HL-60 (cell line): ENCODE measurements at regions not wholly inside any gene's neighbourhood (a gene's known extent, or its start where the extent isn't known, plus 50 kb on each side); places are given as distances from the start of the nearest gene placed in this dataset.

Experiments
- DNase-seq, 2 experiments: peaks; one replicate each; pipeline ENCODE4 v3.0.0-alpha.2; 2010 to 2020; ENCODE audit warnings: low read depth in 1 of 2, low spot score in 1 of 2
- H3K27ac ChIP-seq: fragments of 250-450 bp; sonication (Bioruptor Pico); replicated peaks from 2 replicates; pipeline ENCODE4 v1.5.1; 2020; ENCODE audit warnings: mild to moderate bottlenecking, moderate library complexity
- H3K27me3 ChIP-seq: fragments of 250-450 bp; sonication (Bioruptor Pico); 2 replicates; pipeline ENCODE4 v1.5.1; 2021; ENCODE audit warnings: mild to moderate bottlenecking, moderate library complexity; ENCODE audit not compliant: insufficient read depth, poor library complexity, severe bottlenecking
- H3K4me3 ChIP-seq: replicated peaks from 2 replicates; pipeline ENCODE4 v1.5.1; 2011; ENCODE audit warnings: mild to moderate bottlenecking, control low read depth, low read length; ENCODE audit not compliant: insufficient read depth
- GABPA ChIP-seq: IDR thresholded peaks from 2 replicates; pipeline ENCODE4 v1.6.1; 2012; ENCODE audit warnings: low read depth
- POLR2AphosphoS5 ChIP-seq: IDR thresholded peaks from 2 replicates; pipeline ENCODE4 v1.6.1; 2012; ENCODE audit warnings: low read depth
- SPI1 ChIP-seq: IDR thresholded peaks from 2 replicates; pipeline ENCODE4 v1.6.1; 2012; ENCODE audit warnings: low read depth, mild to moderate bottlenecking, borderline replicate concordance
- TF ChIP-seq, protein P1 (sequence below): IDR thresholded peaks from one replicate; pipeline ENCODE4 v1.5.1; 2011; ENCODE audit warnings: low read length, control low read depth, inconsistent platforms; ENCODE audit not compliant: insufficient read depth
- TF ChIP-seq, protein P2 (sequence below): IDR thresholded peaks from 2 replicates; pipeline ENCODE4 v1.6.1; 2012; ENCODE audit warnings: low read depth; ENCODE audit not compliant: insufficient replicate concordance

DNA sequence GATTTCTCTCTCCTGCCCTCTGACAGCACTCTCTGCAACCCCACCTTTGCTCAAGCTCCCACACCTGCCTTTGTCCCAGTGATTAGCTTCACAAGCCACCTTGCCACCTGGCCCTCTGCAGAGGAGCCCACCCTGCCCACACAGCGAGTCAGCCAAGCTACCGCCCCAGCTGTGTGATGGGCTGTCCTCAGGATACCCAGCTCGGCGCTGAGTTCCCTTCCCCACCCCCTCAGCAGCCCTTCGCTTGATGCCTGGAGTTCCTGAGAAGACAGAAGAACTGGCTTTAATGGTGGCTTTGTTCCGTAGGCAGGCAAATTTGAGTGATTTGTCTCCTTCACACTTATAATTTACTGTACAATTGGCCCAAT, 266.4 kb downstream of the CBLN1 start:
- TF ChIP-seq, protein P1, sequence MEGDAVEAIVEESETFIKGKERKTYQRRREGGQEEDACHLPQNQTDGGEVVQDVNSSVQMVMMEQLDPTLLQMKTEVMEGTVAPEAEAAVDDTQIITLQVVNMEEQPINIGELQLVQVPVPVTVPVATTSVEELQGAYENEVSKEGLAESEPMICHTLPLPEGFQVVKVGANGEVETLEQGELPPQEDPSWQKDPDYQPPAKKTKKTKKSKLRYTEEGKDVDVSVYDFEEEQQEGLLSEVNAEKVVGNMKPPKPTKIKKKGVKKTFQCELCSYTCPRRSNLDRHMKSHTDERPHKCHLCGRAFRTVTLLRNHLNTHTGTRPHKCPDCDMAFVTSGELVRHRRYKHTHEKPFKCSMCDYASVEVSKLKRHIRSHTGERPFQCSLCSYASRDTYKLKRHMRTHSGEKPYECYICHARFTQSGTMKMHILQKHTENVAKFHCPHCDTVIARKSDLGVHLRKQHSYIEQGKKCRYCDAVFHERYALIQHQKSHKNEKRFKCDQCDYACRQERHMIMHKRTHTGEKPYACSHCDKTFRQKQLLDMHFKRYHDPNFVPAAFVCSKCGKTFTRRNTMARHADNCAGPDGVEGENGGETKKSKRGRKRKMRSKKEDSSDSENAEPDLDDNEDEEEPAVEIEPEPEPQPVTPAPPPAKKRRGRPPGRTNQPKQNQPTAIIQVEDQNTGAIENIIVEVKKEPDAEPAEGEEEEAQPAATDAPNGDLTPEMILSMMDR: no peak
- TF ChIP-seq, protein P2, sequence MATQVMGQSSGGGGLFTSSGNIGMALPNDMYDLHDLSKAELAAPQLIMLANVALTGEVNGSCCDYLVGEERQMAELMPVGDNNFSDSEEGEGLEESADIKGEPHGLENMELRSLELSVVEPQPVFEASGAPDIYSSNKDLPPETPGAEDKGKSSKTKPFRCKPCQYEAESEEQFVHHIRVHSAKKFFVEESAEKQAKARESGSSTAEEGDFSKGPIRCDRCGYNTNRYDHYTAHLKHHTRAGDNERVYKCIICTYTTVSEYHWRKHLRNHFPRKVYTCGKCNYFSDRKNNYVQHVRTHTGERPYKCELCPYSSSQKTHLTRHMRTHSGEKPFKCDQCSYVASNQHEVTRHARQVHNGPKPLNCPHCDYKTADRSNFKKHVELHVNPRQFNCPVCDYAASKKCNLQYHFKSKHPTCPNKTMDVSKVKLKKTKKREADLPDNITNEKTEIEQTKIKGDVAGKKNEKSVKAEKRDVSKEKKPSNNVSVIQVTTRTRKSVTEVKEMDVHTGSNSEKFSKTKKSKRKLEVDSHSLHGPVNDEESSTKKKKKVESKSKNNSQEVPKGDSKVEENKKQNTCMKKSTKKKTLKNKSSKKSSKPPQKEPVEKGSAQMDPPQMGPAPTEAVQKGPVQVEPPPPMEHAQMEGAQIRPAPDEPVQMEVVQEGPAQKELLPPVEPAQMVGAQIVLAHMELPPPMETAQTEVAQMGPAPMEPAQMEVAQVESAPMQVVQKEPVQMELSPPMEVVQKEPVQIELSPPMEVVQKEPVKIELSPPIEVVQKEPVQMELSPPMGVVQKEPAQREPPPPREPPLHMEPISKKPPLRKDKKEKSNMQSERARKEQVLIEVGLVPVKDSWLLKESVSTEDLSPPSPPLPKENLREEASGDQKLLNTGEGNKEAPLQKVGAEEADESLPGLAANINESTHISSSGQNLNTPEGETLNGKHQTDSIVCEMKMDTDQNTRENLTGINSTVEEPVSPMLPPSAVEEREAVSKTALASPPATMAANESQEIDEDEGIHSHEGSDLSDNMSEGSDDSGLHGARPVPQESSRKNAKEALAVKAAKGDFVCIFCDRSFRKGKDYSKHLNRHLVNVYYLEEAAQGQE: no peak
- TF ChIP-seq GABPA (no peak), POLR2AphosphoS5 (no peak), SPI1 (no peak)
- no peak overlapping the region for H3K27ac ChIP-seq
- DNase-seq: no peak
- H3K27me3 ChIP-seq: no peaks in the 10 kb centered on the region
- H3K4me3 ChIP-seq: no peak overlapping the region

DNA sequence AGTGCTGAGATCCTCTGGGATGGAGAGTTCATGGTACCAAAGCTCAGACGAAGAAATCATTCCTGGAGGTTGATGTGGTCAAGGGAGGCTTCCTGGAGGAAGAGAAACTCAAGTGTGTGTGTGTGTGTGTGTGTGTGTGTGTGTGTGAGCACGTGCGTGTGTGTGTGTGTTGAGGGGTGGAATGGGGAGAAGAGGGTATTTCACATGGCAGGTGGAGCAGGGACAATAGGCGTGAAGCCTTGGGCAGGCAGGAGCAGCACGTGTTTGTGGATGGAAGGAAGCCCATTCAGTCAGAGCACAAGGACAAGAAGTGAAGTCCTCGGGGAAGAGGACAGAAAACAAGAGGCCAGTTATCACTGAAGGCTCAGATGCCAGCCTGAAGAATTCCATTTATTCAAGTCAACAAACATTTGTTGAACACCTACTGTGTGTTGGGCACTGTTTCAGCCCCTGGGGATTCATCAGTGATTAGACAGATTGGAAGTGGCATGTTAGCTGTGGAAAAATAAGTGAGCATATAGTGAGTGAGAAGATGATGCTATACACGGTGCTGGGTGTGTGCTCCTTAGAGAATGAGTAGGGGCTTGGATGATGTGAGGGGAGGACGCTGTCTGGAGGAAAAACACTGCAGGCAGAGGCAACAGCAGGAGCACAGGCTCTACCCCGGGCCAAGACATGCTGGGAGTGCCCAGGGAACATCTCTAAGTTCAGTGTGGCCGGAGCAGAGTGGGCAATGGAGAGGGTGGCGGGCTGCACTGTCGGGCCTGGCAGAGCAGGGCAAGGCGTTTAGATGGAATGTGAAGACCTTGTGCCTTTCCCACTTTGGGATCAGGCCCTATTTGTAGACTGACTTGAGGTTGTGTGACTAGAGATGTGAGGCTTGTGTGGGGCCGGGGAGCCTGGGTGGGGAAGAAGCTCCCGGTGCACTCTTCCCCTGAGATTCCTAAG, 267.1 kb downstream of the CBLN1 start:
- H3K4me3 ChIP-seq: no peak overlapping the region
- DNase-seq: no peak
- no peaks in the 10 kb centered on the region for H3K27me3 ChIP-seq
- H3K27ac ChIP-seq: no peak overlapping the region
- TF ChIP-seq POLR2AphosphoS5: no peak
- TF ChIP-seq SPI1: no peak
- TF ChIP-seq, protein P2: no peak
- TF ChIP-seq, protein P1: no peak

DNA sequence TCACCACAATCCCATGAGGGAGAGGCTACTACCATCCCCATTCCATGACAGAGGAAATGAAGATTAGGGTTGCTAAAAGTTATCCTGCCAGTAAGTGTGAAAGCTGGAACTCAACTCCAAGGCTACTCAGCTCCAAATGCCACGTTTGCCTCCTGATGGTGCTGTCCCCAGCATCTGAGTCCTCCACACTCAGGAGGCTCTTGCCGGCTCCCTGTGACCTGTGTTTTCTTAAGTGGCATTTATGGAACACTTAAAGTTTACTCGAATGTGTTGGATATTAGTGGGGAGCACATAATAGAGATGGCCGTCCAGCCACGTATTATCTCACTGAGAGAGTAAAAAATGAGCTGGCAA, 267.9 kb downstream of the CBLN1 start:
- Histone ChIP-seq H3K27me3 (no peaks in the 10 kb centered on the region), H3K27ac (no peak overlapping the region), H3K4me3 (no peak overlapping the region)
- TF ChIP-seq, protein P2: no peak
- TF ChIP-seq, protein P1: no peak
- TF ChIP-seq POLR2AphosphoS5 (no peak), SPI1 (no peak), GABPA (no peak)
- DNase-seq: no peak
